GM21423 (cell line): ENCODE measurements at regions not wholly inside any gene's neighbourhood (a gene's known extent, or its start where the extent isn't known, plus 50 kb on each side); places are given as distances from the start of the nearest gene placed in this dataset.

ENCODE experiments used
- ATAC-seq: cut with Tn5 transposase; IDR thresholded peaks from one replicate; pipeline ENCODE4 v1.9.1; 2021; ENCODE audit warnings: mild to moderate bottlenecking, moderate library complexity; ENCODE audit not compliant: unreplicated experiment

- no peak for ATAC-seq
Observed at GRCh38 chr6:145480024-145480423, 255.3 kb downstream of the EPM2A start.

- ATAC-seq, result no peak
Observed at GRCh38 chr6:145483191-145483996, 251.9 kb downstream of the EPM2A start.

- ATAC-seq, result no peak
Observed at GRCh38 chr6:145485288-145485687, 250.0 kb downstream of the EPM2A start.

- no peak for ATAC-seq
Observed at GRCh38 chr6:145486306-145486705, 249.0 kb downstream of the EPM2A start.

- ATAC-seq, result no peak
Observed at GRCh38 chr6:145489583-145489982, 245.7 kb downstream of the EPM2A start.

- ATAC-seq, result no peak
Observed at GRCh38 chr6:145490068-145490467, 245.3 kb downstream of the EPM2A start.

GRCh38 chr6:145491126-145491525 is 244.2 kb downstream of the EPM2A start:
- no peak for ATAC-seq

- ATAC-seq, result no peak
Observed at GRCh38 chr6:145497006-145497405, 238.3 kb downstream of the EPM2A start.

- peak; percentile 74 for ATAC-seq
Observed at GRCh38 chr6:145498425-145498824, 236.9 kb downstream of the EPM2A start.

- ATAC-seq, result no peak
Observed at GRCh38 chr6:145502416-145502815, 232.9 kb downstream of the EPM2A start.

- ATAC-seq, result no peak
Observed at GRCh38 chr6:145506136-145506535, 229.2 kb downstream of the EPM2A start.

- no peak for ATAC-seq
Observed at GRCh38 chr6:145506565-145506964, 228.8 kb downstream of the EPM2A start.

- no peak for ATAC-seq
Observed at GRCh38 chr6:145507239-145507638, 228.1 kb downstream of the EPM2A start.

- no peak for ATAC-seq
Observed at GRCh38 chr6:145508107-145508506, 227.2 kb downstream of the EPM2A start.

GRCh38 chr6:145517492-145517891 is 217.8 kb downstream of the EPM2A start:
- ATAC-seq, result no peak

GRCh38 chr6:145525038-145525437 is 210.3 kb downstream of the EPM2A start:
- ATAC-seq, result no peak

GRCh38 chr6:145529582-145529981 is 205.7 kb downstream of the EPM2A start:
- ATAC-seq, result no peak

GRCh38 chr6:145530454-145530853 is 204.9 kb downstream of the EPM2A start:
- no peak for ATAC-seq

- no peak for ATAC-seq
Observed at GRCh38 chr6:145531032-145531431, 204.3 kb downstream of the EPM2A start.

GRCh38 chr6:145531822-145532221 is 203.5 kb downstream of the EPM2A start:
- ATAC-seq, result no peak

GRCh38 chr6:145532361-145532760 is 203.0 kb downstream of the EPM2A start:
- no peak for ATAC-seq

GRCh38 chr6:145534989-145535388 is 200.3 kb downstream of the EPM2A start:
- ATAC-seq, result no peak

- no peak for ATAC-seq
Observed at GRCh38 chr6:145538989-145539388, 196.3 kb downstream of the EPM2A start.
